SK-N-SH (cell line): ENCODE measurements at regions not wholly inside any gene's neighbourhood (a gene's known extent, or its start where the extent isn't known, plus 50 kb on each side); places are given as distances from the start of the nearest gene placed in this dataset.

ENCODE experiments used
- CTCF ChIA-PET: fragments of 300-600, 350-600 bp; formaldehyde crosslinking; extraction: SDS; loops from one replicate; lab custom pipeline; 2021; lab: Yijun Ruan, JAX
- POLR2A ChIA-PET: fragments of 350-600 bp; sonication (Branson Sonifier 250); formaldehyde crosslinking; extraction: SDS; loops from one replicate; lab custom pipeline; 2020; ENCODE audit warnings: antibody characterized with exemption, inconsistent platforms; lab: Yijun Ruan, JAX
- DNase-seq: peaks from one replicate; pipeline ENCODE4 v3.0.0; 2012
- H2AFZ ChIP-seq: fragments of 200-600 bp; sonication (generic); 2 replicates; pipeline ENCODE4 v1.8.1; 2016; ENCODE audit warnings: antibody characterized with exemption, mild to moderate bottlenecking, low read depth
- H3F3A ChIP-seq: fragments of 200-600 bp; sonication (generic); replicated peaks from 2 replicates; pipeline ENCODE3; 2016; ENCODE audit warnings: antibody characterized with exemption, mild to moderate bottlenecking; ENCODE audit not compliant: insufficient read depth
- H3K27ac ChIP-seq, 2 experiments: fragments of 200-500 bp in 1 of 2; fragments of 200-600 bp in 1 of 2; sonication (Bioruptor generic) in 1 of 2; sonication (generic), shearing (Covaris generic) in 1 of 2; 2 replicates each; pipeline versions ENCODE4 v1.5.1 to v1.6.1; 2014 to 2016; ENCODE audit warnings: low read depth in 2 of 2, inconsistent platforms in 1 of 2, low read length in 1 of 2, mild to moderate bottlenecking in 1 of 2, mixed read lengths in 1 of 2
- H3K27me3 ChIP-seq: fragments of 200-600 bp; sonication (generic), shearing (Covaris generic); 2 replicates; pipeline ENCODE4 v1.6.1; 2016; ENCODE audit warnings: mixed run types; ENCODE audit not compliant: insufficient read depth
- H3K36me3 ChIP-seq, 2 experiments: fragments of 200-500 bp in 1 of 2; fragments of 200-600 bp in 1 of 2; sonication (Bioruptor generic) in 1 of 2; sonication (generic) in 1 of 2; replicated peaks in 1 of 2; 2 replicates each; pipeline versions ENCODE3 to v1.5.1; 2014 to 2016; ENCODE audit warnings: low read length in 1 of 2, mild to moderate bottlenecking in 1 of 2; ENCODE audit not compliant: insufficient read depth in 2 of 2, control insufficient read depth in 1 of 2
- H3K4me1 ChIP-seq, 2 experiments: fragments of 200-500 bp in 1 of 2; fragments of 200-600 bp in 1 of 2; sonication (Bioruptor generic) in 1 of 2; sonication (generic), shearing (Covaris generic) in 1 of 2; 2 replicates each; pipeline versions ENCODE4 v1.5.1 to v1.6.1; 2014 to 2016; ENCODE audit warnings: low read depth in 1 of 2, low read length in 1 of 2, mixed run types in 1 of 2; ENCODE audit not compliant: insufficient read depth in 2 of 2, control insufficient read depth in 1 of 2
- H3K4me2 ChIP-seq: fragments of 200-600 bp; sonication (generic), shearing (Covaris generic); 2 replicates; pipeline ENCODE4 v1.6.1; 2017; ENCODE audit warnings: mixed run types
- H3K4me3 ChIP-seq, 2 experiments: fragments of 200-500 bp in 1 of 2; fragments of 200-600 bp in 1 of 2; sonication (Bioruptor generic) in 1 of 2; sonication (generic), shearing (Covaris generic) in 1 of 2; 2 replicates each; pipeline versions ENCODE4 v1.5.1 to v1.8.1; 2014 to 2016; ENCODE audit warnings: low read depth in 2 of 2, inconsistent platforms in 1 of 2, low read length in 1 of 2, mild to moderate bottlenecking in 1 of 2, mixed read lengths in 1 of 2, moderate library complexity in 1 of 2
- H3K79me2 ChIP-seq: fragments of 200-600 bp; sonication (generic); 2 replicates; pipeline ENCODE4 v1.8.1; 2017; ENCODE audit warnings: mild to moderate bottlenecking; ENCODE audit not compliant: insufficient read depth
- H3K9ac ChIP-seq: fragments of 200-600 bp; sonication (generic); 2 replicates; pipeline ENCODE4 v1.6.1; 2017; ENCODE audit warnings: mixed run types
- H3K9me2 ChIP-seq: fragments of 200-600 bp; sonication (generic); 2 replicates; pipeline ENCODE4 v1.6.1; 2017; ENCODE audit warnings: mixed run types
- H3K9me3 ChIP-seq: fragments of 200-600 bp; sonication (generic); 2 replicates; pipeline ENCODE4 v1.6.1; 2017; ENCODE audit warnings: mixed run types, mild to moderate bottlenecking, moderate library complexity
- H4K20me1 ChIP-seq: fragments of 200-600 bp; sonication (generic); 2 replicates; pipeline ENCODE4 v1.6.1; 2017; ENCODE audit warnings: mild to moderate bottlenecking, mixed run types; ENCODE audit not compliant: insufficient read depth
- FOSL2 ChIP-seq: IDR thresholded peaks from 2 replicates; pipeline ENCODE4 v1.4.0; 2012; ENCODE audit warnings: low read depth, mild to moderate bottlenecking, moderate library complexity, borderline replicate concordance
- GABPA ChIP-seq: IDR thresholded peaks from 2 replicates; pipeline ENCODE4 v1.4.0; 2012; ENCODE audit warnings: low read depth, mild to moderate bottlenecking
- NFIC ChIP-seq: IDR thresholded peaks from 2 replicates; pipeline ENCODE4 v1.4.0; 2012; ENCODE audit warnings: borderline replicate concordance
- RAD21 ChIP-seq: IDR thresholded peaks from 2 replicates; pipeline ENCODE4 v1.6.1; 2012; ENCODE audit warnings: mild to moderate bottlenecking, low read length
- RCOR1 ChIP-seq: fragments of 150-350 bp; IDR thresholded peaks from 2 replicates; pipeline ENCODE4 v1.6.1; 2017; ENCODE audit warnings: antibody characterized with exemption, low read length
- RFX5 ChIP-seq: IDR thresholded peaks from 2 replicates; pipeline ENCODE4 v1.6.1; 2012; ENCODE audit warnings: mild to moderate bottlenecking, improper control_type of control experiment, low read length
- TCF12 ChIP-seq: IDR thresholded peaks from 2 replicates; pipeline ENCODE4 v1.4.0; 2012
- WGBS: methylation state at CpG from one replicate; pipeline ENCODE4 v1.1.6; 2017; ENCODE audit warnings: low lambda C conversion rate; 5-methylcytosine and 5-hydroxymethylcytosine counted together
- TF ChIP-seq, protein P1 (sequence below): fragments of 150-350 bp; IDR thresholded peaks from 2 replicates; pipeline ENCODE4 v1.6.1; 2016; ENCODE audit warnings: mild to moderate bottlenecking, low read depth, low read length
- TF ChIP-seq, protein P2 (sequence below): IDR thresholded peaks from 2 replicates; pipeline ENCODE4 v1.4.0; 2012; ENCODE audit warnings: low read depth
- TF ChIP-seq, protein P3 (sequence below): fragments of 200-600 bp; sonication (generic); IDR thresholded peaks from 2 replicates; pipeline ENCODE4 v1.6.1; 2017; ENCODE audit warnings: antibody characterized with exemption, mild to moderate bottlenecking, moderate library complexity
- TF ChIP-seq, protein P4 (sequence below): fragments of 150-350 bp; IDR thresholded peaks from 2 replicates; pipeline ENCODE4 v1.6.1; 2017; ENCODE audit warnings: antibody characterized with exemption, low read length, low read depth, borderline replicate concordance

DNA sequence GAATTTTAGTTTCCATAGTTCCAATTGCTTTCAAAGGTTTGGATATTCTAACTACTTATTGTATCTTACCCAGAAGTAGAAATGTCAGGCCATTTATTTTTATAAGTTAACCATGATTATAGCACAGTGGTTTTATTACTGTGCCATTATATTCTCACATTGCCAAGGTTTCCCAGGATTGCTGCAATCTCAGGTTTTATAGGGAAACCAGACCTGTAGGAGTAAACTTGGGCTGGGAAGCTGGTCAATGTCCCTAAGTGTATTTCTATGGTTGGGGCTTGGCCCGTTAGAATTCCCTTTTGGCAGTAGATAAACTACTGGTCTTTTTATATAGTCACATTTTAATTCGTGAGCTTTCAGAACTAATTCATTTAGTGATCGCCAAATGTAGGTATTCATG lies 396.6 kb upstream of the KCNN2 start:
- H4K20me1 ChIP-seq = no peaks in the 10 kb centered on the region
- no peaks in the 10 kb centered on the region for H3K4me1 ChIP-seq
- ChIA-PET POLR2A (no interaction called here), CTCF (interaction anchor here (0.7 kb wide), 1 partner anchor 154 kb away, joined by 3 read pairs; no protein-coding TSS in a partner anchor)
- H3K4me3 ChIP-seq = no peak overlapping the region
- no peak for DNase-seq
- H3K27ac ChIP-seq = no peak overlapping the region
- no peaks in the 10 kb centered on the region for H3K9me2 ChIP-seq
- no peak overlapping the region for H3K9ac ChIP-seq
- WGBS = 0% methylated on average over 3 of the region's 3 CpGs
- H3F3A ChIP-seq = no peaks in the 10 kb centered on the region
- H3K9me3 ChIP-seq = no peaks in the 10 kb centered on the region
- H3K4me2 ChIP-seq = no peak overlapping the region
- no peaks in the 10 kb centered on the region for H3K36me3 ChIP-seq
- H3K79me2 ChIP-seq = no peaks in the 10 kb centered on the region
- TF ChIP-seq, protein P1, sequence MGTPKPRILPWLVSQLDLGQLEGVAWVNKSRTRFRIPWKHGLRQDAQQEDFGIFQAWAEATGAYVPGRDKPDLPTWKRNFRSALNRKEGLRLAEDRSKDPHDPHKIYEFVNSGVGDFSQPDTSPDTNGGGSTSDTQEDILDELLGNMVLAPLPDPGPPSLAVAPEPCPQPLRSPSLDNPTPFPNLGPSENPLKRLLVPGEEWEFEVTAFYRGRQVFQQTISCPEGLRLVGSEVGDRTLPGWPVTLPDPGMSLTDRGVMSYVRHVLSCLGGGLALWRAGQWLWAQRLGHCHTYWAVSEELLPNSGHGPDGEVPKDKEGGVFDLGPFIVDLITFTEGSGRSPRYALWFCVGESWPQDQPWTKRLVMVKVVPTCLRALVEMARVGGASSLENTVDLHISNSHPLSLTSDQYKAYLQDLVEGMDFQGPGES = no peak
- no peak for TF ChIP-seq RCOR1
- TF ChIP-seq, protein P2, sequence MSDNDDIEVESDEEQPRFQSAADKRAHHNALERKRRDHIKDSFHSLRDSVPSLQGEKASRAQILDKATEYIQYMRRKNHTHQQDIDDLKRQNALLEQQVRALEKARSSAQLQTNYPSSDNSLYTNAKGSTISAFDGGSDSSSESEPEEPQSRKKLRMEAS = no peak
- TF ChIP-seq TCF12 = no peak
- TF ChIP-seq, protein P3, sequence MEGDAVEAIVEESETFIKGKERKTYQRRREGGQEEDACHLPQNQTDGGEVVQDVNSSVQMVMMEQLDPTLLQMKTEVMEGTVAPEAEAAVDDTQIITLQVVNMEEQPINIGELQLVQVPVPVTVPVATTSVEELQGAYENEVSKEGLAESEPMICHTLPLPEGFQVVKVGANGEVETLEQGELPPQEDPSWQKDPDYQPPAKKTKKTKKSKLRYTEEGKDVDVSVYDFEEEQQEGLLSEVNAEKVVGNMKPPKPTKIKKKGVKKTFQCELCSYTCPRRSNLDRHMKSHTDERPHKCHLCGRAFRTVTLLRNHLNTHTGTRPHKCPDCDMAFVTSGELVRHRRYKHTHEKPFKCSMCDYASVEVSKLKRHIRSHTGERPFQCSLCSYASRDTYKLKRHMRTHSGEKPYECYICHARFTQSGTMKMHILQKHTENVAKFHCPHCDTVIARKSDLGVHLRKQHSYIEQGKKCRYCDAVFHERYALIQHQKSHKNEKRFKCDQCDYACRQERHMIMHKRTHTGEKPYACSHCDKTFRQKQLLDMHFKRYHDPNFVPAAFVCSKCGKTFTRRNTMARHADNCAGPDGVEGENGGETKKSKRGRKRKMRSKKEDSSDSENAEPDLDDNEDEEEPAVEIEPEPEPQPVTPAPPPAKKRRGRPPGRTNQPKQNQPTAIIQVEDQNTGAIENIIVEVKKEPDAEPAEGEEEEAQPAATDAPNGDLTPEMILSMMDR = no peak
- no peaks in the 10 kb centered on the region for H3K27me3 ChIP-seq
- H2AFZ ChIP-seq = no peak overlapping the region

DNA sequence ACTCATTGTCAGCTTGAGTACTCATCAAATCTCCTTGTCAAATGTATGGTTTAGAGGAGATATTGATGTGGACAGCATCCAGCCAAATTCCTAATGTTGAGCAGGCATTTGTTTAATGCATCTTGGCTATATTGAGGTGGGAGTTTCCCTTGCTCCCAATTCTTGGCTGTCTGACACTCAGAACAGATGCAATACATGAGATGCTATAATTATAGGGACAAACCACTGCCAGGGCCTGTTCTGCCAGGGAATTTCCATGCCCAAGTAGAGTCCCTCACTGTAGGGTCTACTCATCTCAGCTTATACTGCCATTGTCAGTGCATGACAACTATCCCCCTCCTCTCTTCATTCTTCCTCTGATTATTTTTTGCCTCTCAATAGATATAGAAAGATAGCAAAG lies 392.0 kb upstream of the KCNN2 start:
- H3K4me2 ChIP-seq = no peak overlapping the region
- H2AFZ ChIP-seq = no peak overlapping the region
- H3F3A ChIP-seq = no peaks in the 10 kb centered on the region
- H3K79me2 ChIP-seq = no peaks in the 10 kb centered on the region
- POLR2A ChIA-PET = no interaction called here
- no peaks in the 10 kb centered on the region for H3K4me1 ChIP-seq
- H3K9me3 ChIP-seq = no peaks in the 10 kb centered on the region
- no peak for DNase-seq
- H3K27me3 ChIP-seq = no peaks in the 10 kb centered on the region
- no peaks in the 10 kb centered on the region for H3K9me2 ChIP-seq
- TF ChIP-seq RAD21 (no peak), NFIC (no peak), GABPA (no peak), FOSL2 (no peak), RFX5 (no peak)
- TF ChIP-seq, protein P4, sequence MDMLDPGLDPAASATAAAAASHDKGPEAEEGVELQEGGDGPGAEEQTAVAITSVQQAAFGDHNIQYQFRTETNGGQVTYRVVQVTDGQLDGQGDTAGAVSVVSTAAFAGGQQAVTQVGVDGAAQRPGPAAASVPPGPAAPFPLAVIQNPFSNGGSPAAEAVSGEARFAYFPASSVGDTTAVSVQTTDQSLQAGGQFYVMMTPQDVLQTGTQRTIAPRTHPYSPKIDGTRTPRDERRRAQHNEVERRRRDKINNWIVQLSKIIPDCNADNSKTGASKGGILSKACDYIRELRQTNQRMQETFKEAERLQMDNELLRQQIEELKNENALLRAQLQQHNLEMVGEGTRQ = no peak
- TF ChIP-seq, protein P2 = no peak
- H3K9ac ChIP-seq = no peak overlapping the region
- H4K20me1 ChIP-seq = no peaks in the 10 kb centered on the region
- no peaks in the 10 kb centered on the region for H3K36me3 ChIP-seq
- no peak overlapping the region for H3K4me3 ChIP-seq
- H3K27ac ChIP-seq = no peak overlapping the region
- CTCF ChIA-PET = no interaction called here
